ENCODE measurements at regions not wholly inside any gene's neighbourhood (a gene's known extent, or its start where the extent isn't known, plus 50 kb on each side); places are given as distances from the start of the nearest gene placed in this dataset.

DNA sequence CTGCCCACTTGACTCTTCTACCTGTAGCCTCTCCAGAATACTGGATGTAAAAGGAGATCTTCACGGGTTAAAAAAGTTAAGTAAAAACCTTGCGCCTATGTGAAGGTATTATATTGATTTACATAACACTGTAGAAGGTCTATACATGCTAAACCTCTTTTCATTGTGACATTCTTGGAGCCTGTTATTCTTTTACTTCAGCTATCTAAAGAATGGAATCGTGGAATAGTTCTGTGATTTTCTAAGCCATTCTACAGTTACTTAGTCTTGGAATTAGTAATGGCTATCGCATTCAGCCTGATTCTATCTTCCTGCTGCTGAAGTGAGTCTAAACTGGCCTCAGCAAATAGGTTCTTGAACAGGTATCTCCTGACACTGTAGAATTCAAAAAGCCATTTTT is 430.0 kb upstream of the DPH6 start:
- no peak overlapping the region for H3K4me2 ChIP-seq (ENCODE audit: control insufficient read depth, insufficient read depth)
- POLR2A ChIA-PET, result no interaction called here
- DNase-seq (ENCODE audit: low read depth, low spot score) (no peak), ATAC-seq (no peak), FAIRE-seq (no peak)
- H3K4me3 ChIP-seq, result no peak overlapping the region
- H2AFZ ChIP-seq (ENCODE audit: control insufficient read depth, low read depth, low read length), result no peak overlapping the region
- no peak overlapping the region for H3K9ac ChIP-seq (ENCODE audit: control insufficient read depth, insufficient read depth, low read length)
- TF ChIP-seq IKZF1 (conservative IDR thresholded peaks at IDR 0.05), result no peak
- TF ChIP-seq ZZZ3 (IDR thresholded peaks at IDR 0.05; ENCODE audit: control insufficient read depth, insufficient read length, low read depth), result no peak
- no peak for TF ChIP-seq MYB (IDR thresholded peaks at IDR 0.05; ENCODE audit: borderline replicate concordance, low read depth, low read length)
- no peak for TF ChIP-seq HDGF (IDR thresholded peaks at IDR 0.05)
- no peak for TF ChIP-seq RCOR1 (conservative IDR thresholded peaks at IDR 0.05; ENCODE audit: low read depth, low read length)
- TF ChIP-seq, protein P1, sequence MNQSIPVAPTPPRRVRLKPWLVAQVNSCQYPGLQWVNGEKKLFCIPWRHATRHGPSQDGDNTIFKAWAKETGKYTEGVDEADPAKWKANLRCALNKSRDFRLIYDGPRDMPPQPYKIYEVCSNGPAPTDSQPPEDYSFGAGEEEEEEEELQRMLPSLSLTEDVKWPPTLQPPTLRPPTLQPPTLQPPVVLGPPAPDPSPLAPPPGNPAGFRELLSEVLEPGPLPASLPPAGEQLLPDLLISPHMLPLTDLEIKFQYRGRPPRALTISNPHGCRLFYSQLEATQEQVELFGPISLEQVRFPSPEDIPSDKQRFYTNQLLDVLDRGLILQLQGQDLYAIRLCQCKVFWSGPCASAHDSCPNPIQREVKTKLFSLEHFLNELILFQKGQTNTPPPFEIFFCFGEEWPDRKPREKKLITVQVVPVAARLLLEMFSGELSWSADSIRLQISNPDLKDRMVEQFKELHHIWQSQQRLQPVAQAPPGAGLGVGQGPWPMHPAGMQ (IDR thresholded peaks at IDR 0.05; ENCODE audit: borderline replicate concordance), result no peak
- no peak for TF ChIP-seq BACH1 (IDR thresholded peaks at IDR 0.05; ENCODE audit: borderline replicate concordance)
- no peak for TF ChIP-seq ZNF384 (IDR thresholded peaks at IDR 0.05; ENCODE audit: borderline replicate concordance, low read depth, low read length)
- no peak for TF ChIP-seq NFYB (IDR thresholded peaks at IDR 0.05; ENCODE audit: insufficient read depth, low read depth, low read length)
- TF ChIP-seq MEF2A (IDR thresholded peaks at IDR 0.05; ENCODE audit: insufficient read depth, low read depth, low read length), result no peak
- no peak for TF ChIP-seq IKZF2 (IDR thresholded peaks at IDR 0.05)
- no peak for TF ChIP-seq HDAC6 (IDR thresholded peaks at IDR 0.05; ENCODE audit: unreplicated experiment)
- WGBS (ENCODE audit: insufficient coverage, insufficient replicate concordance, low lambda C conversion rate, missing lambda C conversion rate), result 46% methylated on average over 4 of the region's 4 CpGs
- H3K27me3 ChIP-seq (replicated peaks in 1 of 2; ENCODE audit: control insufficient read depth in 2 of 2, insufficient read depth in 2 of 2, low read length in 1 of 2), result no peaks in the 10 kb centered on the region
- H3K9me3 ChIP-seq (replicated peaks; ENCODE audit: control insufficient read depth, insufficient read depth, low read length), result no peaks in the 10 kb centered on the region
- H3K36me3 ChIP-seq (ENCODE audit: control insufficient read depth in 2 of 2, insufficient read depth in 2 of 2, low read length in 1 of 2), result no peaks in the 10 kb centered on the region
- no peaks in the 10 kb centered on the region for H3K79me2 ChIP-seq (ENCODE audit: control insufficient read depth, insufficient read depth, low read length)
- RAD21 ChIA-PET (ENCODE audit: unreplicated experiment), result no interaction called here
- CTCF ChIA-PET, result no interaction called here
- SMC1A ChIA-PET (ENCODE audit: uncharacterized antibody, unreplicated experiment), result no interaction called here
- in situ Hi-C loops (cut with MboI) (no loop called here), intact Hi-C loops (cut with micrococcal nuclease; ENCODE audit: unreplicated experiment) (no loop called here)
- no peaks in the 10 kb centered on the region for H3K4me1 ChIP-seq (ENCODE audit: control insufficient read depth, insufficient read depth, low read length)
- H4K20me1 ChIP-seq (ENCODE audit: control insufficient read depth, insufficient read depth), result no peaks in the 10 kb centered on the region
- BruUV-seq (replicated peaks), result no TSS peak
- no peak overlapping the region for H3K27ac ChIP-seq (ENCODE audit: control insufficient read depth, insufficient read depth)

Measured in GM12878 (cell line).